ENCODE measurements at regions not wholly inside any gene's neighbourhood (a gene's known extent, or its start where the extent isn't known, plus 50 kb on each side); places are given as distances from the start of the nearest gene placed in this dataset.

DNA sequence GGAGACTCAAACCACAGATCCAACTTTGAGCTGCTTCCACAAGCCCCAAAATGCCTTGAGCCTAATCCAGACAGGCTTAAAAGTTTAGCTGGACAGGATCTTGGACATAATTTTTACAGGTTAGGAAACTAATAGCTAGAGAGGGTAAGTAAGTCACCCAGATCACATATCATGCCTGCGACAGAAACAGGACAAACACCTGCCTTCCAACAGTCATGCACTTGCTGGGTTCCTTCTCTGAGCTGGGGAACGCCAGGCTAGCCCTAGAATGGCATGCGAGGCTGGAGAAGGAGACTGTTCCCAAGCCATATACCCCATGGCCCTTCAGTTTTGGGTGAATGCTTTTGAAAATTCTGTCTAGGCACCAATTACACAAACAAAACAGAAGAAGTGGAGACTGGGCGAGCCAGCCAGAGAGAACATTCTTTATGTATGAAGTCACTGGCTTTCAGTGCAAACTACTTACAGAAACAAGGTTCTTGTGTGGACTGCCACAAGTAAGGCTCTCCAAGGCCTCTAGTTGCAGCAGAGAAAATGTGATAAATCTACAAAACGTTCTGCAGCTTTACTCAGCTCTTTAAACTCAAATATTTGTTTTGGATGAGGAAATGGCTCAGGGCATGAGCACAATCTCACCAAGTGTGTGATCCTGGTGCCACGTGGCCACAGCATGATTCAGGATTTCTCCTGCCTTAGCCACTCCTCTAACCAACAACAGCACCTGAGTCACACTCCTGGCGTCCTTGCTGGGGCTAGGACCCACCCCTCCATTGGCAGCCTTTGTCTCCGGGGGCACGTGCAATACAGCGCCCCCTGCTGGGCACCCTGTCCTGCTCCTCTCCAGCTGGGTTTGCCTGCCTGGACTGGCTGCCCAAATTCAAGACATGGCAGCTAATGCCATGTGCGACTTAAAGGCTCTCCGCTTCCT, 73.4 kb upstream of the UBL3 start:
- peaks cover 13% of the 10 kb centered on the region for H3K4me1 ChIP-seq

DNA sequence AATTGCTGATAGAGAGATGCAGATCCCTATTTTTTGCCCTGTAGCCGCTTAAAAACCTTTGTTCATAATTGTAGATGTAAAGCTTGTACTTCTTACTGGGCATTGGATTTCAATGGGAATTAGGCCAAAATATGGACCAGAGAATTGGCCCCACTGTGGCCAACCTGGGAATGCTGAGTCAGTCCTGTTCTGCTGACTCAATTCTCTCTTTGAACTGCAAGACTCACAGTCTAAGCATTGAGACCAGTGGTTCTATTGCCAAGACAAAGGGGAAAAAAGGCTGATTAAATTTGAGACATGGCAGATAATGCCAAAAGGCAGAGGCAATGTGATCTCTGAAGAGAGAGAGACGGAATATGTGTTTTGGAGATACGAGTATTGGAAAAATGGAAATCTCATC, 72.5 kb upstream of the UBL3 start:
- no peak overlapping the region for H3K27ac ChIP-seq
- no peak for DNase-seq
- peaks cover 13% of the 10 kb centered on the region for H3K4me1 ChIP-seq

More for the DNA sequence above, 73.4 kb upstream of the UBL3 start:
- Histone ChIP-seq H3K4me3 (no peak overlapping the region), H3K9me3 (no peaks in the 10 kb centered on the region), H3K27ac (peak overlapping the region; percentile 13 to 54), H3K27me3 (no peaks in the 10 kb centered on the region), H3K36me3 (ENCODE audit: low read depth, missing control alignments) (no peaks in the 10 kb centered on the region)
- WGBS, 2 donors, result 13 to 40% methylated on average over 8 to 12 of the region's 12 CpGs
- intact Hi-C loops (cut with DNase I; ENCODE audit: low total_unique reads), result no loop called here
- no peak for TF ChIP-seq POLR2A (IDR thresholded peaks at IDR 0.05)
- TF ChIP-seq, protein P1, sequence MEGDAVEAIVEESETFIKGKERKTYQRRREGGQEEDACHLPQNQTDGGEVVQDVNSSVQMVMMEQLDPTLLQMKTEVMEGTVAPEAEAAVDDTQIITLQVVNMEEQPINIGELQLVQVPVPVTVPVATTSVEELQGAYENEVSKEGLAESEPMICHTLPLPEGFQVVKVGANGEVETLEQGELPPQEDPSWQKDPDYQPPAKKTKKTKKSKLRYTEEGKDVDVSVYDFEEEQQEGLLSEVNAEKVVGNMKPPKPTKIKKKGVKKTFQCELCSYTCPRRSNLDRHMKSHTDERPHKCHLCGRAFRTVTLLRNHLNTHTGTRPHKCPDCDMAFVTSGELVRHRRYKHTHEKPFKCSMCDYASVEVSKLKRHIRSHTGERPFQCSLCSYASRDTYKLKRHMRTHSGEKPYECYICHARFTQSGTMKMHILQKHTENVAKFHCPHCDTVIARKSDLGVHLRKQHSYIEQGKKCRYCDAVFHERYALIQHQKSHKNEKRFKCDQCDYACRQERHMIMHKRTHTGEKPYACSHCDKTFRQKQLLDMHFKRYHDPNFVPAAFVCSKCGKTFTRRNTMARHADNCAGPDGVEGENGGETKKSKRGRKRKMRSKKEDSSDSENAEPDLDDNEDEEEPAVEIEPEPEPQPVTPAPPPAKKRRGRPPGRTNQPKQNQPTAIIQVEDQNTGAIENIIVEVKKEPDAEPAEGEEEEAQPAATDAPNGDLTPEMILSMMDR (IDR thresholded peaks at IDR 0.05), result peak; percentile 40 to 71 (median 59)
- peak; percentile 60 for DNase-seq

DNA sequence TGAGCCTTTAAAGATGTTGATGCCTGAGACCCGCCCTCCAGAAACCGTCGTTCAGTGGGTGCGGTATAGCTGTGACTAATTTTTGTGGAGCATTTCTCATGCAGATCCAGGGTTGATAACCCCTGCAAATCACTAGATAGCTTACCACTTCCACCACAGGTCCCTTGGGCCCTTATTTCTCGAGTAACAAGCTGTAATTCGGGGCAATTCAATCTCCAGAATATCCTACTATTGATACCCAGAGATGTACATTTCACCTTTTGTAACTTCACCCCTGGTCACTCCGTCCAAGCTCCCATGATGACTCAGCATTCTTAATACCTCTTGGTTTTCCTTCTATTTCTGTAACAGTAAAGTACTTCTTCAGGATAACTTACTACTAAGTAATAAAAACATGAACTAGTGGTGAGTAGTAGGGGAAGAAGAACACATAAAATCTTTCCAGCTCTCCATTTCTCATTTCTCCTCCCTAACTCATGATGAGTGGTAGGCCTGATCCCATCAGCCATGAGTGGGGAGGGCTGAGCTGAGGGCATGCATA, 71.9 kb upstream of the UBL3 start:
- intact Hi-C loops (cut with DNase I; ENCODE audit: low total_unique reads), result no loop called here
- 75 to 82% methylated on average over 7 of the region's 7 CpGs for WGBS, 2 donors
- Histone ChIP-seq H3K9me3 (no peaks in the 10 kb centered on the region), H3K4me1 (peaks cover 13% of the 10 kb centered on the region), H3K36me3 (ENCODE audit: low read depth, missing control alignments) (no peaks in the 10 kb centered on the region), H3K27me3 (no peaks in the 10 kb centered on the region), H3K27ac (no peak overlapping the region), H3K4me3 (no peak overlapping the region)
- TF ChIP-seq POLR2A (IDR thresholded peaks at IDR 0.05), result no peak
- TF ChIP-seq, protein P1 (IDR thresholded peaks at IDR 0.05), result no peak
- DNase-seq, result no peak

More for the DNA sequence above, 72.5 kb upstream of the UBL3 start:
- 86 to 94% methylated on average over 3 of the region's 3 CpGs for WGBS, 2 donors
- TF ChIP-seq, protein P1 (IDR thresholded peaks at IDR 0.05), result no peak
- TF ChIP-seq POLR2A (IDR thresholded peaks at IDR 0.05), result no peak
- Histone ChIP-seq H3K27me3 (no peaks in the 10 kb centered on the region), H3K36me3 (ENCODE audit: low read depth, missing control alignments) (no peaks in the 10 kb centered on the region), H3K9me3 (no peaks in the 10 kb centered on the region), H3K4me3 (no peak overlapping the region)
- intact Hi-C loops (cut with DNase I; ENCODE audit: low total_unique reads), result no loop called here

DNA sequence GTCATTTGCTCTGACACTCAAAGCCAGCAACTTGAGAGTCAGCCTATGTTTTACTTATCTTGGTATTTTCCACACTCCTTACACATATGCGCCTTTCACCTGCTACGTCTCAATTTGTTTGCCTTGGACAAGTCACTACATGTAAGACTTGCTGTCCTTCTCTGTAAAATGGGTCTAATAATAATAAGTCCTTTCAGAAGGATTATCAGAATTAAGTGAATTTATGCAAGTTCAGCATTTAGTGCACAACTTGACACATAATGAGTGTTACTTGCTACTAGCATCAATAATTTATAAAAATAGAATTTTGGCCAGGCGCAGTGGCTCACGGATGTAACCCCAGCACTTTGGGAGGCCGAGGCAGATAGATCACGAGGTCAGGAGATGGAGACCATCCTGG, 71.1 kb upstream of the UBL3 start:
- WGBS, 2 donors, result 92 to 97% methylated on average over 6 of the region's 6 CpGs
- peaks cover 13% of the 10 kb centered on the region for H3K4me1 ChIP-seq
- TF ChIP-seq, protein P1 (IDR thresholded peaks at IDR 0.05), result no peak
- TF ChIP-seq POLR2A (IDR thresholded peaks at IDR 0.05), result no peak
- intact Hi-C loops (cut with DNase I; ENCODE audit: low total_unique reads), result no loop called here
- DNase-seq, result no peak
- H3K27me3 ChIP-seq, result no peaks in the 10 kb centered on the region
- no peak overlapping the region for H3K27ac ChIP-seq
- H3K4me3 ChIP-seq, result no peak overlapping the region
- H3K36me3 ChIP-seq (ENCODE audit: low read depth, missing control alignments), result no peaks in the 10 kb centered on the region
- no peaks in the 10 kb centered on the region for H3K9me3 ChIP-seq
